K562 (cell line): ENCODE measurements at regions not wholly inside any gene's neighbourhood (a gene's known extent, or its start where the extent isn't known, plus 50 kb on each side); places are given as distances from the start of the nearest gene placed in this dataset.
A peak's percentile ranks its signal among the peaks of the same experiment; 100 is the strongest.

Experiments
- CBFA2T3 ChIP-seq: fragments of 450-650 bp; IDR thresholded peaks from 2 replicates; pipeline ENCODE4 v1.6.1; 2017
- CBX8 ChIP-seq: fragments of 200-600 bp; sonication (generic); IDR thresholded peaks from 2 replicates; pipeline ENCODE4 v1.6.1; 2012; ENCODE audit warnings: borderline replicate concordance, mixed run types, low read depth, mild to moderate bottlenecking, moderate library complexity, mixed read lengths, low read length, control low read depth, inconsistent platforms; ENCODE audit not compliant: poor library complexity, severe bottlenecking; ENCODE audit errors: extremely low read depth
- CREB3L1 ChIP-seq: fragments of 450-650 bp; IDR thresholded peaks from 2 replicates; pipeline ENCODE4 v1.6.1; 2014; ENCODE audit warnings: low read depth, mild to moderate bottlenecking, moderate library complexity, borderline replicate concordance
- CREM ChIP-seq: IDR thresholded peaks from 2 replicates; pipeline ENCODE4 v1.6.1; 2014; ENCODE audit warnings: antibody characterized with exemption, low read depth
- ETS2 ChIP-seq: IDR thresholded peaks from 2 replicates; pipeline ENCODE4 v1.6.1; 2016; ENCODE audit warnings: borderline replicate concordance, missing genetic modification characterization, mild to moderate bottlenecking, moderate library complexity, missing compliant biosample characterization; ENCODE audit not compliant: poor library complexity, severe bottlenecking
- FOXP4 ChIP-seq: sonication (generic); formaldehyde crosslinking; IDR thresholded peaks from 2 replicates; pipeline ENCODE4 v1.8.0; 2022; ENCODE audit warnings: mild to moderate bottlenecking, missing genetic modification reagents, borderline replicate concordance
- KHSRP ChIP-seq: fragments of 450-650 bp; IDR thresholded peaks from 2 replicates; pipeline ENCODE4 v1.6.1; 2017
- LARP7 ChIP-seq: fragments of 450-650 bp; IDR thresholded peaks from 2 replicates; pipeline ENCODE4 v1.6.1; 2016
- MAX ChIP-seq: sonication (generic); formaldehyde crosslinking; IDR thresholded peaks from 2 replicates; pipeline ENCODE4 v1.9.0; 2022; ENCODE audit warnings: mild to moderate bottlenecking, missing genetic modification reagents
- MTA2 ChIP-seq: fragments of 450-650 bp; IDR thresholded peaks from 2 replicates; pipeline ENCODE4 v1.6.1; 2016; ENCODE audit warnings: low read depth
- MTA3 ChIP-seq: fragments of 450-650 bp; formaldehyde crosslinking; IDR thresholded peaks from 2 replicates; pipeline ENCODE4 v1.6.1; 2017; ENCODE audit warnings: mild to moderate bottlenecking, borderline replicate concordance
- POLR2G ChIP-seq: fragments of 200-400 bp; formaldehyde crosslinking; IDR thresholded peaks from 2 replicates; pipeline ENCODE4 v1.6.1; 2017; ENCODE audit warnings: low read depth, mild to moderate bottlenecking, antibody characterized with exemption, low read length, moderate library complexity
- SMAD1 ChIP-seq: fragments of 150-350 bp; IDR thresholded peaks from 2 replicates; pipeline ENCODE4 v1.6.1; 2014; ENCODE audit warnings: low read length, low read depth; ENCODE audit not compliant: partially characterized antibody
- TEAD1 ChIP-seq, 2 experiments: fragments of 450-650 bp in 1 of 2; sonication (generic) in 1 of 2; formaldehyde crosslinking; IDR thresholded peaks; 2 replicates each; pipeline versions ENCODE4 v1.4.0 to v1.8.0; 2020 to 2022; ENCODE audit warnings: mild to moderate bottlenecking in 2 of 2, missing genetic modification reagents in 1 of 2
- TFAP4 ChIP-seq: sonication (generic); formaldehyde crosslinking; IDR thresholded peaks from 2 replicates; pipeline ENCODE4 v1.8.0; 2022; ENCODE audit warnings: missing genetic modification reagents, mild to moderate bottlenecking, moderate library complexity, borderline replicate concordance
- THAP7 ChIP-seq: fragments of 250-450 bp; sonication (Bioruptor Pico); IDR thresholded peaks from 2 replicates; pipeline ENCODE4 v1.5.0; 2021
- ZBTB2 ChIP-seq: fragments of 450-650 bp; IDR thresholded peaks from 2 replicates; pipeline ENCODE4 v1.6.1; 2016; ENCODE audit warnings: antibody characterized with exemption
- ZBTB7A ChIP-seq: IDR thresholded peaks from 2 replicates; pipeline ENCODE4 v1.6.1; 2011; ENCODE audit warnings: low read depth, mild to moderate bottlenecking, low read length, moderate library complexity, borderline replicate concordance; ENCODE audit not compliant: control insufficient read depth
- ZNF134 ChIP-seq: fragments of 250-450 bp; sonication (Bioruptor Pico); conservative IDR thresholded peaks from 2 replicates; pipeline ENCODE4 v1.4.0; 2020
- ZNF175 ChIP-seq: fragments of 200-800 bp; sonication (Bioruptor generic); IDR thresholded peaks from 2 replicates; pipeline ENCODE4 v1.6.1; 2016; ENCODE audit warnings: low read depth, mild to moderate bottlenecking, missing genetic modification characterization, missing compliant biosample characterization
- ZNF76 ChIP-seq: fragments of 250-450 bp; sonication (Bioruptor Pico); IDR thresholded peaks from 2 replicates; pipeline ENCODE4 v1.4.0; 2020; ENCODE audit warnings: mild to moderate bottlenecking, moderate library complexity, borderline replicate concordance

- TF ChIP-seq FOXP4 (CRISPR knock-in tag), result no peak
- no peak for TF ChIP-seq POLR2G
- no peak for TF ChIP-seq ZNF175 (CRISPR knock-in tag)
- no peak for TF ChIP-seq MTA3
- TF ChIP-seq CBX8, result no peak
- peak; percentile 70 for TF ChIP-seq MAX (CRISPR knock-in tag)
- TF ChIP-seq CBFA2T3, result peak; percentile 34; the same call in 1 of the 2 replicates
- TF ChIP-seq ZBTB7A, result peak; percentile 40; the same call in 1 of the 2 replicates
- TF ChIP-seq KHSRP, result no peak
- no peak for TF ChIP-seq SMAD1
- no peak for TF ChIP-seq THAP7 (CRISPR knock-in tag)
- no peak for TF ChIP-seq TEAD1 (CRISPR knock-in tag; IDR thresholded peaks at IDR 0.05)
- no peak for TF ChIP-seq CREB3L1
- no peak for TF ChIP-seq ETS2
- TF ChIP-seq ZNF134 (CRISPR knock-in tag), result no peak
- no peak for TF ChIP-seq MTA2
- TF ChIP-seq ZBTB2, result no peak
- TF ChIP-seq LARP7, result no peak
- TF ChIP-seq TFAP4 (CRISPR knock-in tag), result peak; percentile 45; the same call in 1 of the 2 replicates
- no peak for TF ChIP-seq CREM
- TF ChIP-seq ZNF76 (CRISPR knock-in tag), result no peak
Measured at GRCh38 chr2:240249423-240250149, 109.1 kb upstream of the OTOS start (continued).
